Activated CD8-positive, alpha-beta memory T cell treated with anti-CD3 and anti-CD28 coated beads, Interleukin-2, amount 50 U/mL, for 4 hours (primary cell): ENCODE measurements at regions not wholly inside any gene's neighbourhood (a gene's known extent, or its start where the extent isn't known, plus 50 kb on each side); places are given as distances from the start of the nearest gene placed in this dataset.
A peak's percentile ranks its signal among the peaks of the same experiment; 100 is the strongest.

Experiments
- DNase-seq: peaks from one replicate; pipeline ENCODE4 v3.0.0-alpha.2; 2020

DNA sequence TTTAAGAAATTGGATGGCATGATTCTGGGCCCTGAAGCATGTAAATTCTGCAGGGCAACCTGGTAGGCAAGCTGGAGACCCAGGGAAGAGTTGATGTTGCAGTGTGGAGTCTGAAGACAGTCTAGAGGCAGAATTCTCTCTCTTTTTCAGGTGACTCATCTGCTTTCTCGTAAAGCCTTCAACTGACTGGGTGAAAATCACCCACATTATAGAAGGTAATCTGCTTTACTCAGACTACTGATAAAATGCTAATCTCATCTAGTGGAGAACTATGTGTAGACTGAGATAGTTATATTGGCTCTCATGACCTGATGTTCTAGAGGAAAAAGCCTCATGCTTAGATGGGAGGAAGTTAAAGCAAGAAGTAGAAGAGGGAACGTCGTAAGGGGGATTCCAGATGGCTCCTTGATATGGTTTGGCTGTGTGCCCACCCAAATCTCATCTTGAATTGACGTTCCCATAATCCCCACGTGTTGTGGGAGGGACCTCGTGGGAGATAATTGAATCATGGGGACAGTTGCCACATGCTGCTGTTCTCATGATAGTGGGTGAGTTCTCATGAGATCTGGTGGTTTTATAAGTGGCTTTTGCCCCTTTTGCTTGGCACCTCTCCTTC lies 723.8 kb downstream of the BCL11B start:
- peak; percentile 38 for DNase-seq

DNA sequence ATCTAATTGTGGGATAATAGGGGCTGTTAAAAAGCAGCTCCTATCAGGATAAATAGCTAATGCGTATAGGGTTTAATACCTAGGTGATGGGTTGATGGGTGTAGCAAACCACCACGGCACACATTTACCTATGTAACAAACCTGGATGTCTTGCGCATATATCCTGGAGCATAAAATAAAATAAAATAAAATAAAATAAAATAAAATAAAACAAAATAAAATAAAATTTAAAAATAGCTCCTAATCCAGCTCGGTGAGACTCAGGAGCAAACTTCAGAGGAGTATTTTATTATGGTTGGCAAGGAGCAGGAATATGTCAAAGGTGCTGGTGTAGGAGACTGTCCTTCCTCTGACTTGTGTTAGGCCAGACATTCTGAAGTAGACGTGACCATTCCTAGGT lies 721.0 kb downstream of the BCL11B start:
- DNase-seq = no peak

DNA sequence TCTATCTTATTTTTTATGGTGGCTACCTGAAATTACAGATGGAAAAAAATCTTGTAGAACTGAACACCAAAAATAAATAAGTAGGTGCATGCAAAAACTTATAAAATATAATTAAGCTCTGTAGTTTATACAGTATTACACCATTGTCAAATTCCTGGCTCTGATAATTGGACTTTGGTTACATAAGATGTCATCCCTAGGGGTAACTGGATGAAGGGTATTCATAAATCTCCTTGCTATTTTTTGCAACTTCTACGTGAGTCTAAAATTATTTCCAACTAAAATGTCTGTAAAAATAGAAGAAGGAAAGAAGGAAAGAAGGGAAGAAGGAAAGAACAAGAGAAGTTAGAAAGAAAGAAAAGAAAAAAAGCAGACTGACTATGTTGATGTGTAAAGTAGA lies 716.6 kb downstream of the BCL11B start:
- DNase-seq = no peak

DNA sequence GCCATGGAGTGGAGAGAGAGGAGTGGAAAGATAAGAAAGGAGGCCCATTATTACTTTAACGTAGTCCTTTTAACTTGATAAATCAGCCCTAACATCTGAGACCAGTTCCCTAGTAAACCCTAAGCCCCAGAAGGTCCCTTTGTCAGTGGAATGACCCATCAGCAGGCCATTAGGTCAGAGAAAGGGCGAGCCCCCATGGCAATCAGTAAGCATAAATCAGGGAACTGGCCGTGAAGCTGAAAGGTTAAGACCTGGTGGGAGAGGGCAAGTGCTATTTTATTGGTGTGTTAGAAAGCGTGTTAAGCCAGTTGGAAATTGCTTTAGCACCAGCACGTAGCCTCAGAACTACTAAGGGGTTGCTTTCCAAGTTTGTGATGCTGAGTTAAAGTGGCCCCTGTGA lies 708.0 kb downstream of the BCL11B start:
- no peak for DNase-seq

DNA sequence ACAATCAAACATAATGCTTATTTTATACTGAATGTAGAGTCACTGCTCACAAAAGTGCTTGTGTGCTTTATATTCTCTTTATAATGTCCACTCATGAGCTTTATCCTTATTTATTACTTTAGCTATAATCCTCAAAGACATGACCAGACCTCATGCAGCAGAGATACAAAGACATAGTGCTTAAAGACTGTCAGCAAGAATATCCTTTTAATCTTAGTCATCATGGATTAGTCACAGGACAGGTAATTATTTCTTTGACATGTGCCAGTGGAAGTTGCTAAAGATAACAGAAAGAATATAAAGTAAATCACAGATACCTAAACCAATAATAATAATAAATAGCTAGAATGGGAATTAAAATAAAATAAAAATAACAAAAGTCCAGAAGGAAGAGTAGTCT lies 707.5 kb downstream of the BCL11B start:
- DNase-seq = no peak

DNA sequence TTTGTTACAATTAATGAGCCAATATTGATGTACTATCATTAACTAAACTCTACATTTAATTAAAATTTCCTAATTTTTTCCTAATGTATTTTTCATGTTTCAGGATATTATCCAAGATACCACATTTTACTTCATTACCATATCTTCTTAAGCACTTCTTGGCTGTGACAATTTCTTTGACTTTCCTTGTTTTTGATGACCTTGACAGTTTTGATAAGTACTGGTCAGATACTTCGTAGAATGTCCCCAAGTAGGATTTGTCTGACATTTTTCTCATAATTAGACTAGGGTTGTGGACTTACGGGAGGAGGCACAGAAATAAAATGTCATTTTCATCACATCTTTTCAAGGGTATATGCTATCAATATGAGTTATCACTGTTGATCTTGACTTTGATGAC lies 700.9 kb downstream of the BCL11B start:
- DNase-seq = no peak

DNA sequence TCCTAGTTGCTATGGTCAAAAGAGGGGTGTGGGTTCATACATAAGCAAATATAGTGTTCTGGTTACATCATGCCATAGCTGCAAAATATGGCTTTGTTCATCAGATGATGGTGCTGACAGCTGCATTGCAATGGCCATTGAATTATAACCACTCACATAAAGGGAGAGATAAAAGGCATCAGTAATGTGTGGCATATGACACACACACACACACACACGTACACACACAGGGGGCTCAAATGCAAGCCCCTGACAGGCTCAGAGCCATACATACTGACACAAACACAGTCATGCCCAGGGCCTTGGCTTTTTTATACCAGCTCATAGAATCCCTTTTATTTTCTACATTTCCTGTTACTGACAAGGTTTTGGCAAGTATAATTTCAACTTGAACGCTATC lies 698.9 kb downstream of the BCL11B start:
- no peak for DNase-seq

DNA sequence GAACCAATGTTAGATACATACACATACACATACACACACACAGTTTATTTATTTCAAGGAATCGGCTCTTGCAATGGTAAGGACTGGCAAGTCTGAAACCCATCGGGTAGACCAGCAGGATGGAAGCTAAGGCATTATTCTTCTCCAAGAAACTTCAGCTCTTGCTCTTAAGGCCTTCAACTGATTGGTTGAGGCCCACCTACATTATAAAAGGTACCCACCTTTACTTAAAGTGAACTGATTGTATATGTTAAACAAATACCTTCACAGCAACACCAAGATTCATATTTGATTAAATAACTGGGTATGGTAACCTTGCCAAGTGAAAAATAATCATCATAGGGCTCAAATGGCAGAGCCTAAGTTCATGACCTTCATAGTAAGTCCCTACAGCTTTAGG lies 695.5 kb downstream of the BCL11B start:
- DNase-seq = no peak

DNA sequence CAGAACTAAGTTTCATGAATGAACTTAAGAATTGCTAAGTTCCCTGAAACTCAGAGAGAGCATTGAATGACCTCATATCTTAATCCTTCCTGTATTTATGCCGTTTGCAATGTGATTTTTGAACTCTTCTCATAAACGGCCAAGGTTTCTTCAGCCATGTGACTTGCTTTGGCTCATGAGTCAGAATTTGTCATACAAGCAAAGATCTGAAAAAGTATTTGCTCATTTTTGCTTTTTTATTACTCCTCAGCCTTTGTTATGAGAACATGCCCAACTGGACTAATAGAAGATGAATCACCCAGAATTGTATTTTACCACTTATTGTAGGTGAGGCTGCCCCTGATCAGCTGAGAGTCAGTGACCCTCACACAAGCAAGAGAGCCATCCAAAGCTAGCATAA lies 693.8 kb downstream of the BCL11B start:
- DNase-seq = no peak

DNA sequence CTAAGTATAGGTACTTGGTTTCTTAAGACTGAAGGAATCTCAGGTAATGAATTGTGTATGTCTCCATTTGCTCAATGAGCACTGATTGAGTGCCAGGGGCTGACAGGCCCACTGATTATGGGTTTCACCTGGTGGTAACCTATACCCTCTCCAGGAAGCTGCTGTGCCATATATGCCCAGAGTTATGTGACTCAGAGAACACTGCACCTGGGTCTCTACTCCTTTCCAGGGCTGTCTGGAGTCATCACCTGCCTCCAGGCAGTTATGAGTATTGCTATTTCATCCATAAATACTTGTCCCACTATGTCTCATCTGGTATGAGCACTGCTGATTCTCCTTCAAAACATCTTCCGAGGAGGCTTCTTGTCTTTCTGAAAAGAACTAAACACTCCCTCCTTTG lies 692.9 kb downstream of the BCL11B start:
- DNase-seq = no peak

DNA sequence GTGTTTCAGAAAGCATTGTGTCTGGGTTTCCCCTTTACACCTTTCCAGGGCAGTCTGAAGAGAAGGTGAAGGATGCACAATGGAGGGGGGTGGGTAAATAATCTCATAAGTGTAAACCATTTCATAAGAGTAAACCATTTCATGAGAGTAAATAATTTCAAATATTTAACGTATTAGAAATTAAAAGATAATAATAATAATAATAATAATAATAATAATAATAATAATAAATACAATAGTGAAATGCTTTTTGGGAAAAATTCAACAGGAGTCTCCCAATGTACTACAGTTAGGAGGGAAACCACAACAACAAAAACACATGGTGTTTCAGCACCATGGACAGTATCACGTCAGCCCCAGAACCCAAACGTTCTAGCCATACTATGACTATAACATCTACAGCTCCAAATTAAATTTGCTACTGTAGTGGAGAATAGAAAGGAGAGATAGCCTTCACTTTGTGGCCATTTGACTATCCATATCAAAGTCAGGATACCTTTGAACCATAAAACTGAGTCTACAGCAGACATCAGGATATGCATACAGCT lies 691.8 kb downstream of the BCL11B start:
- DNase-seq = no peak

DNA sequence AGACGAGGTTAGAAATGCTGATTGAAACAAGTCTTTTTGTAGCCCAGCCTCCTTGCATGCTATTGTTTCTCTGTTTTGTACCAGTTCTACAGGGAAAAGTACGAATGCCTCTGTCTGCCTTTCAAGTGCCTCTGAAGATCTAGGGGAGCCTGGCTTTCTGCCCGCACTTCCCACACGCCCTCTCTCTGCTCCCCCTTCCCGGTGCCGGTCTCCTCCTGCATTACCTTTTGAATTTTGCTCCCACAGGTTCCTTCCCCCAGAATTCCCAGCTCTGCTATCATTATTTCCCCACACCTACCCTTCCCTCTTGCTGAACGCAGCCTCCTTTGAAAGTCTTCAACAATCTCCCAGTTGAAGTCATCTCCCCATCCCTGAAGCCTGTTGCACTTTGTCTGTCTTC lies 689.7 kb downstream of the BCL11B start:
- DNase-seq = no peak

DNA sequence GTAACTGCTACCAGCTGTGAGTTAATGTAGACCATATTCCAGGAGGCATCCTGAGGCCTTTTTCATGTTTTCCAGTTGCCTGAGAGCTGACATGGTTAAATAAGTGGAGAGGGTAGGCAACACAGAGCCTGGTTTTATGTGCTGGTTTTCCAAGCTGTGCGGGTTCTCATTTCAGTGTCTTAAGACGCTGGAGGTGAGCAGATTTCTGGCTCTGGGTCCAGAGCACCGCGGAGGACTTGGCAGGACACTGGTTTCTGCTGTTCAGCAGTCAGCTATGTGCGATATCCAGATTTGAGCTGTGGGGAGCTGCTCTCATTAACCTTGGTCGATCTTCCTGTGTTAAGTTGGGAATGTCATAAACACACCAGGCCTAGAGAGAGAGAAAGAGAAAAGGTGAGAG lies 680.8 kb downstream of the BCL11B start:
- DNase-seq = no peak

DNA sequence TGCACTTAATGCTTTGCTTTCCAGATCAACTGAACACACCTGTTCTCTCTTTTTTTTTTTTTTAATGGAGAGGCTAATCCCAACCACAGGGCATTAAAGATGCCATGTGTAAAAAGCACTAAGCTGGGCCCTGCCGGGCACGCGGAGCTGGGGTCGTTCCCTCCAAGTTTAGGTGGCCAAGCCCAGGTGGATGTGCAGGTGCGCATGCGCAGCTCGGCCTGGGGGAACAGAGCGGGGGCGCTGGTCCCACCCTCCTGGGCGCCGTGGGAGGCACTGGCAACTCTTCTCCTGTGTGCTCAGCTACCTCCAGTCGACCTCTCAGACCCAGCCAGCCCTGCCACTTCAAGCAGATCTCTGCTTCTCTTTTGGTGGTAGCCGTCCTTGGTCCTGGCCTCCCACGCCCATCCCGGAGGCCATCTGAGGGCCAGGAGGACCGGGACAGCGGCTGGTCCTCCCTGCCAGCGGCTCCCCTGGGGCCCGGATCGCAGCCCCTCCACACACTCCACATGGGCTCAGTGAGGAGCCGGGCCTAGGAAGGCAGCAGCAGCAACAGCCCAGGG lies 679.3 kb downstream of the BCL11B start:
- no peak for DNase-seq

DNA sequence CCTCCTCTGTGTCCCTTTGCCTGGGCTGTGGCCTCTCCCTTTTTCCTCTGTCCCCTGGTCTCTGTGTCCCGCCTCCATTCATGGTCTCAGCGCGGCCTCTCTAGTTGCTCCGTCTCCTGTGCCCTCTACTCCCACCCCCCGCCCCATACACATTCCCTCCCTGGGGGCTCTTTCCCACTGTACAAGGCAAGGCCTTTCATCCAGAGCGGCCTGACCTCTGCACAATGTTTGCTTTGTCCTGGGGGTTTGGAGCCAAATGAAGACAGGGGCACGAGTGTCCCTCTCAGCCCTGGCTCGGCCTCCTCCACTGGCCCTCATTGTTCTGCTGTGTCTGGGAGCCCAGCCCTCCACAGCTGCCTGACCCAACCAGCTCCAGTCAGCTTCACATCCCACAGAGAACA lies 678.6 kb downstream of the BCL11B start:
- no peak for DNase-seq

DNA sequence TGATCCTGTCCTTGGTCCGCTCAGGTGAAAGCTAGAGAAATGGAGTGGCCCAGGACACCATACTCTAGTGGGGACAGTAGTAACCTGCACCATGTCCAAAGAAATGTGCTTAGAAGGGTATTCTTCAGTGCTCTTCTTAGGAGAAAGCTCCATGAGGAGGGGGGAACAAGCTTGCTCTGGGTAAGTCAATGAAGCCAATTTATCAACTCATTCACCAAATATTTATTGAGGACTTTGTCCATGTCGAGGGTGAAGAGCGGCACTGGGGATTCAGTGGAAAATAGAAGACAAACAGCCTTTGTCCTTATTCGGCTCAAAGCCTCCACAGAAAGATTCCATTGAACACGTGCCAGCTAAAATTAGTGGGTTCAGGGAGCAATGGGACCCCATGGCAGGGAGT lies 677.8 kb downstream of the BCL11B start:
- no peak for DNase-seq

DNA sequence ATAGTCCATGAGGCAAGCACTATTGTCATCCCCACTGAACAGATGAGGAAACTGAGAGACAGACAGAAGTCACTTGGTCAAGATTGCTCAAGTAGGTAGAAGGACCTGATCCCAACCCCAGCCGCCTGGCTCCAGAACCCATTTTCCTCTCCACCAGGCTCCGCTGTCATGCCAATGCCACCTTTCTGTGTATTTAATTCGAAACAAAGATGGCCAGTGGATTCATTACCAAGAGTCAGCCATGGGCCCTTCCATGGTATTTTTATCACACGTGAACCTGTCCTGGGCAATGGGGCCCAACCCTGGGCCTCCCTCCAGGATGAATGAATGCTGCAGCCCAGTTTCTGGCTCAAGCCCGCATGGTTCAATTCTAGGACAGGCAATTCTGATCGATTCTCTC lies 673.4 kb downstream of the BCL11B start:
- no peak for DNase-seq

DNA sequence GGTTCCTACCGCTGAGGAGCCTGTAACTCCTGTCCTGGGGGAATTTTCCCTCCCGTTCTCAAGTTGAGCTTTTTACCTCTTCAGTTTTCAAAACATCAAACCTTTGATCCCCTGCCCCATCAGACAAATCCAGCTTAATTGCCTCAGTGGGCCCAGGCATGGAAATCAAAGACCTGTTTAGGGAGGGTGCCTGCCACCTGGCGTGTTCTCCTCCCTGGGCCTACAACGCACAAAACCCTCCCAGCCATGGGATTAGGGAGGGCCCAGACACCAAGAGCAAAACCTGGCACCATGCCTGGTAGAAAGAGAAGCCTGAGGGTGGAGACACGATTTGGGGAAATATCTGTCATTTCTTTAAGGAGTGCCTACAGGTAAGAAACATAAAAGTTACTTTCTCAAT lies 672.9 kb downstream of the BCL11B start:
- no peak for DNase-seq

DNA sequence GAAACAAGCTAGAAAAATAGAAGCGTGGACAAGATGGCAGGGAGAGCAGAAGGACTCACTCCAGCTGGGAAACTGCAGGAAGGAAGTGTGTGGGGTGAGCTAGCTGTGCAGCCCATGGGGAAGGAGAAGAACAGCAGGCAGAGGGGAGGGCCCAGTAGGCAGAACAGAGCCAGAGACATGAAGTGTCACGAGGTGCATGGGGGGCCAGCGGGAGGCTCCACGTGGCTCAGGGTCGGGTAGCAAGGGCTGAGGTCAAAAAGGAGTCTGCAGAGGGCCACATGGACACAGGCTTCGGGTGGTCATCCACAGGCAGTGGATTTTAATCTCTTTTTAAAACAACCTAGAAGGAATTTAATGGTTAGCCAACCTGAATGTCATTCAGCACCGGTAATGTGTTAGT lies 669.0 kb downstream of the BCL11B start:
- no peak for DNase-seq

DNA sequence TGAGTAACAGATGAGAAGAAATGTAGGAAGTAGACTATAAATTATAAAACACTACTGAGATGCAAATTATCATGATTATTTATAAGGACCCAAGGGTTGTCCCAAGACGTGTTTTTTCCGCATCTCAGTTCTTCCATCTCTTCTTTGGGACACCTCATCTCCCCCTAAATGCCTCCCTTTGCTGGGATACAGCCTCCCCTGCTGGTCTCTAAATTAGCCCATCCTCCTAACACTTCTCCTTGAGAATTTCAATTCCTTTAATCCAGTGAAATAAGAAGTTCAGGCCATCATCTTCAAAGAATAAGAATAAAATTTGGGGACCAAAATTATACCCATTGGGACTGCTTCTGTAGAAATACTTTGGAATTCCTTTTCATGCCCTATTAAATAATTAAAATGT lies 667.0 kb downstream of the BCL11B start:
- no peak for DNase-seq

DNA sequence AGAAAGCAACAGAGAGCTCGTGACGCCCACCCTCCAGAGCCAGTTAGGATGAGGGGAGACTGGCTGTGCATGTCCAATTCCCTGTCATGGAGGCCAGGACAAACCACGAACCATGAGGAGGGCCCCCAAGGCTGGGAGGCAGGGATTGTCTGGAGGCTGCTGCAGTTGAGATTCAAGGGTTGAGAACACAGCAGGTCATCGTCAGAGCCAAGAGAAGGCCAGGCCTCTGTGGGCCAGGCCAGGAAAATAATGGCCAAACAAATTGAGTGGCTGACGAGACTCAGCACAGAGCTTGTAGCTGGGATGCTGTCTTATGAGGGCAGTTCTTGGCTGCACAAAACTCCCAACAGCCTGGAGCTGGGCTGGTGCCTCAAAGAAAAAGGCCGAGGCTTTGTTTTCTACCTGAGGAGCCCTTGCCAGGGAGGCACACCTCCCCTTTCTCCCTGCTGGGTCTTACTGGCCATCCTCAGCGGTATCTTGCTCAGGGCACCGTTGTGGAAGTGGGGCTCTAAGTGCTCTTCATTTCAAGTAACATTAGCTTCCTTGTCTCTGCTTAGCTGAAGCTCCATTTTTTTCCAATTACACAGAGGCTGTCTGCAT lies 665.9 kb downstream of the BCL11B start:
- DNase-seq = no peak

DNA sequence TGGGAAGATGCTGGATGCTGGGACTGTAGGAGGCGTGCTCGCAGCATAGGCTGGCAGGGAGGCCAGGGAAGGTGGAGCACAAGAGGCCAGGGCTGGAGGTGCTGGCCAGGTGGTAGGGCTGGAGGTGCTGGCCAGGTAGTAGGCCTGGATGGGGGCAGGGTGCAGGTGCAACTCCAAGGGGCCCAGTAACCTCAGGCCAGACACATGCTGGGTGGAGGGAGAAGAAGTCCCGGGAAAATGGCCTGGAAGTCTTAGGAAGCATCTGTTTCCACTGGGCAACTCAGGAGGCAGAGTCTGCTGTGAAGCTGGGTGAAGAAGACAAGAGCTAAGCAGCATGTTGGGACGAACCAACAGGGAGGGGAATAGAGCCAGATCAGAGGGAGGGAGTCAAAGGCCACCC lies 665.2 kb downstream of the BCL11B start:
- DNase-seq = no peak

DNA sequence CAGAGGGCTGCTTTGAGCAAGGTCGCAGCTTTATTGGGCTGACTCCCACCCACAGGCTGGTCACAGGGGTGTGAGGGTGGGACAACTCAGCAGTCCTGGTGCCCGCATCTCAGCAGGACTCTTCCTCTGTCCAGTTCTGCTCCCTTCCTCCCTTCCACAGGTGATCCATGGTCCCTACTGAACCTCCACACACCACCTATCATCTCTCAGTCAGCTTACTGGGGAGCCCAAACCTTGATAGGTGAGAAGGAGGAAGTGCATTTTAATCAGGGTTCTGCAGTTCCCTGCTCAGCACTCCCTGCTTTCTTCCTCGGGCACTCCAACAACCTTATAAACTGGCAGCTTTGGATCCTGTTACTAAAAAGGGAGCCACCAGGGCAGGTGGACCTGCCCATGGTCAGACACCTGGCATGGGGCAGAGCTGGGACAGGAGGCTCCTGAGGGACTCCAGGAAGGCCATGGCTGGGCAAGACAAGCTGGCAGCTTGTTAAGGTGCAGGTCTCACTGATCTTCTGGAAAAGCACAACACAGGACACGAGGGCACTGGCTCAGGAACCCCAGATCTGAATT lies 664.6 kb downstream of the BCL11B start:
- no peak for DNase-seq
